Sciatic nerve (tissue), 2 donors: ENCODE measurements at regions not wholly inside any gene's neighbourhood (a gene's known extent, or its start where the extent isn't known, plus 50 kb on each side); places are given as distances from the start of the nearest gene placed in this dataset.

Source experiments
- ATAC-seq: fragments of 200-7000 bp; cut with Tn5 transposase; one replicate; pipeline ENCODE4 v1.9.1; 2020; ENCODE audit warnings: mild to moderate bottlenecking, moderate library complexity
- DNase-seq: peaks from one replicate; pipeline ENCODE4 v3.0.0-alpha.2; 2020; ENCODE audit warnings: low spot score
- intact Hi-C: fragments of 100-400 bp; cut with DNase I; formaldehyde crosslinking; loops from one replicate; pipeline ENCODE4 v1.14.2; 2022
- donor health status: DM: no; HTN: no; CAD: no.
- donor health status: DM: no; HTN: no; CAD: no.

DNA sequence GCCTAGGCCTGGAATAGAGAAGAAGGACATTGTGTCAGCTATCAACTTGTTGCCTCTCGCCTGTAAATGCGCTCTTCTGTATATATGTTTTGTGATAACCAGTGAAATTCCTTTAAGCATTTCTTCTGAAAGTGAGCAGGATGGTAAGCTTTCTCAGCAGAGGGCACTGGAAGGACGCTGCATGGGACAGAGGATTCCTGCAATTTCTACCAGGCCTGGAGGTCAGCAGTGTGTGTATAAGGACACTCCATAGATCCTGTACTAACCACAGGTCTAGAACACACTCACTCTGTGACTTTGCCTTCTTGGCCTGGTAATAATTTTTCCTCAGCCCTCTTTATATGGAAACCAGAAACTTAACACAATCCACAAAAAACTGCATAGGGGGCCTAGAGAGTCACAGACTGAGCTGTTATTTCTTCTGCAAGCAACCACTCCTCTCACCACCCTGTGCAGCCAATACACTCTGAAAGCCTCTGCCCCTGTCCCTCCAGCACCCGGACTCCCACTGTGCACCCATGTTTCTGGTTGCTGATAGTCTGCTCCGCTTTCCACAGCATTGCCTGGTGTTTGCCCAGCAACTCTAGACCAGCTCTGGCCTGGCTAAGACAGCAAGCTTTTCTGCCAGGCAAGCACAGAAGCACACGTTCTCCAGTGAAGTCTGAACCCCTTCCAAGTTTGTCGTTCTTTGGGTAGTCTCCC lies 94.0 kb upstream of the RMST start:
- DNase-seq (no peak), ATAC-seq (no peak)
- intact Hi-C loops, result no loop called here

DNA sequence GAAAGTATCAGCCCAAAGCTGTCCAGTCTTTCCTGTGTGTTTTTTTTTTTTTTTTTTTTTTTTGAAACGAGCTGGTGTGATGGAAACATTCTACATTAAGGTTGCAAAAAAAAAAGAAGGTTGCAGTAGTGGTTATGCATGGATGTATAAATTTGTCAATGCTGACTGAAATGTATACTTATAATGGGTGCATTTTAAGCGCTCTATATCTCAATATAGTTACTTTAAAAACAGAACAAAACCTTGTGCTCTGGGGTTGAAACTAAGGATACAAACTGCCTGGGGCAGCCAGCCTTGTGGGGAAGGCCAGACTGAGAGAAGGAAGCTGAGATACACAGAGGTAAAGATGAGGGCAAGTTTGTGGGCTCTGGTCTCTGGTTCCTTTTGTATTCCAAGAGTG lies 87.3 kb upstream of the RMST start:
- ATAC-seq (no peak), DNase-seq (no peak)
- intact Hi-C loops, result no loop called here

DNA sequence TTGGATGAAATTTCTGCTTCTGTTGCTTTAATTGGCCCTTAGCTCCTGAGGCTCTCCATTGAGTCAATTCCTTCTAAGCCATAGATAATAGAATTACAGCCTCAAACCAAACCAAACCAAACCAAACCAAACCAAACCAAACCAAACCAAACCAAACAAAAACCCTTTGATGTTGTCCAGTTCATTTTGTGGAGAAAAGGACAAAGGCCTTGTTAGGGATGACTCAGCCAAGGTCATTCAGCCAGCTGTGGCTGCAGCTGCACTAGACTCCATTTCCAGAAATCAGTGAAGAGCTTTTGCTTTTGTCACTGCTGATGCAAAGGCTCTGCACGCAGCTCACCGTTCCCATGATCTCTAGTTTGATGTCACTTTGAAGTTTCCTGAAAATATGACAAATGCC lies 82.2 kb upstream of the RMST start:
- no peak for ATAC-seq
- no peak for DNase-seq
- intact Hi-C loops, result no loop called here

DNA sequence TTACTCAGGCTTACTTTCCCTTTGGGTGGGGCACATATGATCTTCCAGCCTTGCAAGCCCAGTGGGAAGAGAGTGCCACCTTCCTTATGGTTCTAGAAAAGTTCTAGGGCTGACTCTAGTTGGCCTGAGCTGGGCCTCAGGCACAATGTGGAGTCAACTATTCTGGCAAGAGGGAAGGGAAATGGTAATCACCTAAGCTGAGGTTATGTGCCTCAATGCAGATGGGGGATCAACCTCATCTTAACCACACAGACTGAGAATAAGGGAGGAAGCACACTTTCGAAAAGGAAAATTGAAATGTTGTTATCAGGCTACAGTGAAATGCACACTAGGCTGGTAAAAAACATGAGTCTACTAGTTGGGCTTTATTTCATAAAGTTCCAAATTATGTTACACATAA lies 77.5 kb upstream of the RMST start:
- intact Hi-C loops, result no loop called here
- no peak for DNase-seq

DNA sequence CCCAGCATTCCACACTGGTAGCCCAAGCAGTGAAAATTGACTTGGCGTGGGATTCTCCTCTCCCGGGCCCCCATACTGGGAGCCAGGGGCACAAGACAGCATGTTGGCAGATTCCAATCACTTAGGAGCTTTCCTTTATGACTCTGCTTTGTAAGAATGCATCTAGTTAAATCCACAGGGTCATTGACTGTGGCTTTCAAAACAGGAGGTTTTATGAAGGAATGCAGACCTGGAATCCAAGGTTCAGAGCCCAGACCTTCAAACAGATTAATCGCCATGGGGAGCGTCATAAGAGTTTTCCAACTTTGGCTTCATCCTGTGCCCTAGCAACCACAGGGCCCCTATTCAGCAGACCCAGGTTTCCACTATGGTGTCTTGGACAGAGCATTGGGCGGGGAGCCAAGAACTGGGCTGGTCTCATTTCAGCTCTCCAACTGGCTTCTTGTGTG lies 76.4 kb upstream of the RMST start:
- ATAC-seq (no peak), DNase-seq (peak; percentile 62)
- intact Hi-C loops, result no loop called here

More for the DNA sequence above, 77.5 kb upstream of the RMST start:
- no peak for ATAC-seq

DNA sequence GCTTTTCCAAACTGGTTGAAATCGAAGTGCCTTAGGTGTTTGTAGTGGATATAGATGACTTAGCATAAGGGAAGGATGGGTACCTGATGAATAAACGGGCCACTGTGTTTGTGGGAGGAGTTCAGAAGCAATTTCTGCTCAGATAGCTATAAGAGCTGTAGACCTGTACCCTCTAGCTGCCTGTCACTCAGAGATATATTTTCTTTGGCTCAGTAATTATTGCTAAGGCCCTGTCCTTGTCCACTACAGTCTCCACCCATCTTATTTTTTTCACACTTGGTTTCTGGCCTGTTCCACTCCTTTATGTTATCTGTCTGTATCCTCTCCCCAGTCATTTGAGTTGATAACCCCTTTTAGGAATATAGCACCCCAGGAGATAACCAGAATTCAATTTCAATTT lies 74.8 kb upstream of the RMST start:
- ATAC-seq (no peak), DNase-seq (no peak)
- intact Hi-C loops, result no loop called here

DNA sequence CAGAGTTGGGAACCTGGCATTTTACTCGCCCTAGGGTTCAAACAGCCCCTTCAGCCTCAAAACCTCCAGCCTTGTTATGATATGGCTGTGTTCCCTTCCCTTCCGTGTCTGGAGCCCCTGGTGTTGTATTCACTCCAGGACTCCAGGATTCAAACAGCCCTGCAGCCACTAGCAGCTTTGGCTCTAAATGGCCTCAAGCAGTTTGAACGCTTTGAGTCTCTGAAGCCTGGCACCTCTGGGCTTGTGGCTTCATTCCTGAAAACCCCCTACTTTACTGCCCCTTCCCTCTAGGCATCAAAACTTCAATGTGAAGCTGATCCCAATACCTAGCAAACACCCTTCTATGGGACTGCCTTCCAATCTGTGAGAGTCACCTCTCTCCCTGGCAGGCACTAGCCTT lies 67.9 kb upstream of the RMST start:
- DNase-seq (no peak), ATAC-seq (no peak)
- intact Hi-C loops, result loop anchor here (5.0 kb wide), 1 partner anchor 1097 kb away; no protein-coding TSS in a partner anchor

DNA sequence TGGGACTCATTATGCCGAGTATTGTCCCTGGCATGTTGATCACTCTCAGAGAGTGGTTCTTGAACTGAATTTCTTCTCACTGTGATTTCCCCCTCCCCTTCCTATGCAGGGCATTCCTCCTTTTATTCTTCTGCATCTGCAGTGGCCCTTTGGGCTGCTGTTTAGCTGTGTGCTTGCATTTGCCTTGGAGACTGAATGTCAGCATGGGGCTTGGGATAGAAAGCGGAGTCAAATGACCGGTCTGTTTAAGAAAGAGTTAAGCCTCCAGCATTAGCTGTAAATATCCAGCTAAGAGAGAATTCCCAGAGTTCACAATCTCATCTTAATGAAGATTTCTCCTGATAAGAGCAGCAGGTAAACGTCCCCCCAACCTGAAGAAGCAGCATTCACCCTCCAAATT lies 65.6 kb upstream of the RMST start:
- intact Hi-C loops, result no loop called here
- DNase-seq (no peak), ATAC-seq (no peak)

DNA sequence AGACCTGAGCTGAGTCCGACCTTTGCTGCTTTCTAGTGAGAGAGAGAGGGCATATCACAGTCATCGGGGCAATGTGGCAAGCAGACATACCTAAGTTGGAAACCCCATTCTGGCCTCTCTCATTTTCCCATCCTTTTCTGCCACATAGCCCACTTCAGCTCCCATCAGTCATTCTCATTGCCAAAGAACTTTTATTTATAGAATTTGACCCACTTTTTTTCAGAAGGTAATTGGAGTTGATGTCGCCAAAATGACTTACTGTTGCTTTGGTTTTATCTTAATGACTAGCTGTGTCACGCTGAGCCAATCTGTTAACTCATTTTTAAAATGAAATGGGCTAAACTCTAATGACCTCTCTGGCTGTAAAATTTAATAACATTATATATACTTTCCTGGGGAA lies 63.9 kb upstream of the RMST start:
- intact Hi-C loops, result no loop called here
- no peak for ATAC-seq
- no peak for DNase-seq

DNA sequence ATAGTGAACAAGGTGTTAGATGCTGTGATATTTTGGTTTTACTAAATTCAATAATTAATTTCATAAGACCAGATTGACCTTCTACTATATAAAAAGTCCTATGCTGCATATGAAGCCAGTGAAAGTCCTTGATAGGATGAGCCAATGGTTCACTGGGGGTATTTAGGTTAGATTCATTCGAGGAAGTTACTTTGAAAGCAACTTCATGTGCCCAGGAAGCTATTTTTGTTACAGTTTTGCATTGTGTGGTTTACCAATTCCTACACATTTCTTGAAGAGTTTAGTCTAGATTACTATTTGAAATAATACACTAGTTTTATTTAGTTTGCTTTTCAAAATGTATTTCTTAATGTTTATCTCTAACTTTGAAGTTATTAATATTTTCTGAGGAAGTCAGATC lies 58.5 kb upstream of the RMST start:
- ATAC-seq (no peak), DNase-seq (no peak)
- intact Hi-C loops, result no loop called here

DNA sequence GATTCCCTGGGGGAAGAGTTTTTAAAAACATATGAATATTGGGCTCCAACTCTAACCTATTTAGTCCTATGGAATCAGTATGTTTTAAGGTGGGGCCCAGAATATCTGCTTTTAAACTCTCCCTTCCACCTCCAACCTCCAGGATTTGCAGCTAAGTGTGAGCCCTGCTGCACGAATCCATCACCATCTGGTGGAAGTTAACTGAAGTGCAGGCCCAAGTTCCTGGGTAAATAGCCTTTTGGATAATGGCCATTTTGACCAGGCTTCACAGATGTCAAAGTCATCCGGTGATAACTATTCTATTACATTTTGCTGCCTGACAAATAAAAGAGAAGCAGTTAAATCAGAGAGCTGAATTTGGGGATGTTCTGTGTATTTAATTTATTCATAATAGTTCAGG lies 58.1 kb upstream of the RMST start:
- ATAC-seq (no peak), DNase-seq (no peak)
- intact Hi-C loops, result no loop called here

DNA sequence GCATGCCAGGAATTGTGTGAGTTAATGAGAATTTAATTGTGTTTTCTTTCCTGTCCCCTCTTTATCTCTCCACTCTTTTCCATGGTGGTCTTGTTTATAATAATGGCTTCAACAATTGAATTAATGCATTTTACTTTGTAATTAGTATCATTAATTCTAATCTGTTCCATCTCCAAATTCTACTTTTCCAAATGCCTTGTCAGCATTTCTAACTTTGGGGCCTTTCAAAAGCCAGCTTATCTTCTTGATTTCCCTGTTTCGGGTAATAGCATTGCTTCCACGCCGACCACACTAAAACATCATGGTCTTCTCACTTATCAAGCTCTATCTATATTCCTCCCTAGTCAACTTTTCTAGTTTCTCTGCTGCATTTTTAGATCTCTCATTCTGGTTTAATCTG lies 54.2 kb upstream of the RMST start:
- intact Hi-C loops, result no loop called here

DNA sequence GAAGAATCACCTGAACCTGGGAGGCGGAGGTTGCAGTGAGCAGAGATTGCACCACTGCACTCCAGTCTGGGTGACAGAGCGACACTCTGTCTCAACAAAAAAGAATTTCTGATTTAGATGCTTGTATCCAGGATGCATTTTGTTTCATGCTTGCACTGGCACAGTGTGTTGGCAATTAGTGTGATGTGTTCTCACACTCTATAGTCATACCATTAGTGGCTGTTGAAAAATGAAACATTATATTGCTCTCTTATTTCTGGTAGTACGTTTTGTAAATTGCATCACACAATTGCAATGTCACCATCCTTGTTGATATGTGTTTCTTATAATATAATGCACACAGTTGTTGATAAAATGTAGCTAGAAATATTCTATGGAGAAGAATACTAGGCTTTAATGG lies 51.3 kb upstream of the RMST start:
- DNase-seq (no peak), ATAC-seq (no peak)
- intact Hi-C loops, result no loop called here

More for the DNA sequence above, 54.2 kb upstream of the RMST start:
- ATAC-seq, result no peak
- no peak for DNase-seq
